ENCODE measurements at regions not wholly inside any gene's neighbourhood (a gene's known extent, or its start where the extent isn't known, plus 50 kb on each side); places are given as distances from the start of the nearest gene placed in this dataset.

- TF ChIP-seq ZBTB40 (IDR thresholded peaks at IDR 0.05; ENCODE audit: borderline replicate concordance) (no peak), E2F8 (IDR thresholded peaks at IDR 0.05; ENCODE audit: low read depth, partially characterized antibody) (no peak), E4F1 (IDR thresholded peaks at IDR 0.05; ENCODE audit: borderline replicate concordance, partially characterized antibody) (no peak), NFXL1 (IDR thresholded peaks at IDR 0.05; ENCODE audit: borderline replicate concordance) (no peak)
These were observed 147.2 kb upstream of the DST start (continued) for GRCh38 chr6:56789879-56790278.
